Stimulated activated CD4-positive, alpha-beta T cell treated with anti-CD3 and anti-CD28 coated beads, Interleukin-2, amount 100 ng/mL, for 24 hours (primary cell): ENCODE measurements at regions not wholly inside any gene's neighbourhood (a gene's known extent, or its start where the extent isn't known, plus 50 kb on each side); places are given as distances from the start of the nearest gene placed in this dataset.
"Not testable (repeated sequence)": the region's sequence is repeated elsewhere in the genome, so short reads cannot be mapped to it uniquely, and the experiment has no call there.

Experiments used
- DNase-seq, 2 donors: peaks; one replicate each; pipeline ENCODE4 v3.0.0-alpha.2; 2020

GRCh38 chr10:23777153-23777552, 338.3 kb downstream of the OTUD1 start:
- DNase-seq, result no peak

- no peak for DNase-seq
These were observed 340.4 kb downstream of the OTUD1 start for GRCh38 chr10:23779301-23779700.

GRCh38 chr10:23780331-23780730, 341.5 kb downstream of the OTUD1 start:
- DNase-seq, result no peak

- no peak for DNase-seq
These were observed 347.7 kb downstream of the OTUD1 start for GRCh38 chr10:23786594-23786993.

- DNase-seq, result no peak
These were observed 354.7 kb downstream of the OTUD1 start for GRCh38 chr10:23793577-23793976.

- not testable (repeated sequence) for DNase-seq
These were observed 358.6 kb downstream of the OTUD1 start for GRCh38 chr10:23797452-23797851.

- no peak for DNase-seq
These were observed 365.2 kb downstream of the OTUD1 start for GRCh38 chr10:23804125-23804524.

- DNase-seq, result no peak
These were observed 374.8 kb downstream of the OTUD1 start for GRCh38 chr10:23813687-23814086.

GRCh38 chr10:23818484-23818883, 379.6 kb downstream of the OTUD1 start:
- DNase-seq, result no peak

GRCh38 chr10:23820792-23821191, 381.9 kb downstream of the OTUD1 start:
- no peak for DNase-seq

- DNase-seq, result no peak
These were observed 384.1 kb upstream of the KIAA1217 start for GRCh38 chr10:23824822-23825221.

- DNase-seq, result no peak
These were observed 382.5 kb upstream of the KIAA1217 start for GRCh38 chr10:23826421-23826820.

- DNase-seq, result no peak
These were observed 379.4 kb upstream of the KIAA1217 start for GRCh38 chr10:23829556-23829955.

- DNase-seq, result no peak
These were observed 374.8 kb upstream of the KIAA1217 start for GRCh38 chr10:23834091-23834490.

- DNase-seq, result no peak
These were observed 358.3 kb upstream of the KIAA1217 start for GRCh38 chr10:23850631-23851030.

- no peak for DNase-seq
These were observed 349.3 kb upstream of the KIAA1217 start for GRCh38 chr10:23859598-23859997.

- DNase-seq, result no peak
These were observed 344.2 kb upstream of the KIAA1217 start for GRCh38 chr10:23864631-23865147.

GRCh38 chr10:23866985-23867384, 342.0 kb upstream of the KIAA1217 start:
- DNase-seq, result not testable (repeated sequence)

GRCh38 chr10:23868121-23868520, 340.8 kb upstream of the KIAA1217 start:
- DNase-seq, result no peak

GRCh38 chr10:23869548-23869947, 339.4 kb upstream of the KIAA1217 start:
- DNase-seq, result no peak

- DNase-seq, result no peak
These were observed 338.9 kb upstream of the KIAA1217 start for GRCh38 chr10:23869996-23870395.

- DNase-seq, result no peak
These were observed 338.0 kb upstream of the KIAA1217 start for GRCh38 chr10:23870651-23871610.

GRCh38 chr10:23872290-23872689, 336.6 kb upstream of the KIAA1217 start:
- no peak for DNase-seq

- DNase-seq, result no peak
These were observed 331.1 kb upstream of the KIAA1217 start for GRCh38 chr10:23877791-23878320.
